PC-3 (cell line): ENCODE measurements at regions not wholly inside any gene's neighbourhood (a gene's known extent, or its start where the extent isn't known, plus 50 kb on each side); places are given as distances from the start of the nearest gene placed in this dataset.

Experiments
- ATAC-seq: fragments of 200-7000 bp; cut with Tn5 transposase; 2 replicates; pipeline ENCODE4 v1.9.1; 2020; ENCODE audit warnings: mild to moderate bottlenecking, moderate library complexity
- BruUV-seq: library from RNA; stranded (reverse); fragments of 400-500 nt; replicated peaks from 2 replicates; lab custom pipeline; 2021; lab: Mats Ljungman, UMichigan
- CTCF ChIA-PET: fragments of 300-600 bp; sonication (Branson Sonifier 250); formaldehyde crosslinking; loops from one replicate; lab custom pipeline; 2022; ENCODE audit warnings: antibody characterized with exemption; lab: Charles Lee
- POLR2A ChIA-PET: fragments of 300-600 bp; sonication (Branson Sonifier 250); formaldehyde crosslinking; loops from one replicate; lab custom pipeline; 2022; ENCODE audit warnings: antibody characterized with exemption; ENCODE audit not compliant: unreplicated experiment; lab: Charles Lee
- DNase-seq: peaks from one replicate; pipeline ENCODE4 v3.0.0-alpha.2; 2015
- H2AFZ ChIP-seq: fragments of 300-600 bp; sonication (generic); 2 replicates; pipeline ENCODE4 v1.6.0; 2016; ENCODE audit warnings: antibody characterized with exemption, low read length
- H3F3A ChIP-seq: fragments of 300-600 bp; sonication (generic); one replicate; pipeline ENCODE4 v1.6.0; 2017; ENCODE audit warnings: antibody characterized with exemption, low read length, control low read depth, mild to moderate bottlenecking; ENCODE audit not compliant: unreplicated experiment
- H3K27ac ChIP-seq: fragments of 300-600 bp; sonication (generic); 2 replicates; pipeline ENCODE4 v1.5.1; 2016; ENCODE audit warnings: mild to moderate bottlenecking, low read length
- H3K27me3 ChIP-seq: fragments of 300-600 bp; sonication (generic); 2 replicates; pipeline ENCODE4 v1.6.1; 2016; ENCODE audit warnings: low read length, mixed read lengths
- H3K36me3 ChIP-seq: fragments of 300-600 bp; sonication (generic); 2 replicates; pipeline ENCODE4 v1.6.1; 2016; ENCODE audit warnings: low read depth, mixed run types, low read length, mixed read lengths
- H3K4me1 ChIP-seq: fragments of 300-600 bp; sonication (generic); 2 replicates; pipeline ENCODE4 v1.5.1; 2016; ENCODE audit warnings: low read length; ENCODE audit not compliant: insufficient read depth
- H3K4me2 ChIP-seq: fragments of 300-600 bp; sonication (generic); 2 replicates; pipeline ENCODE4 v1.6.0; 2016; ENCODE audit warnings: low read length
- H3K4me3 ChIP-seq: fragments of 300-600 bp; sonication (generic); 2 replicates; pipeline ENCODE4 v1.5.1; 2016; ENCODE audit warnings: mild to moderate bottlenecking, low read length, mixed read lengths
- H3K79me2 ChIP-seq: fragments of 300-600 bp; sonication (generic); 2 replicates; pipeline ENCODE4 v1.6.1; 2017; ENCODE audit warnings: low read length, mixed read lengths
- H3K9ac ChIP-seq: fragments of 300-600 bp; sonication (generic); 2 replicates; pipeline ENCODE4 v1.6.0; 2016; ENCODE audit warnings: mild to moderate bottlenecking, low read length
- H3K9me2 ChIP-seq: fragments of 300-600 bp; sonication (generic); replicated peaks from 2 replicates; pipeline ENCODE4 v1.6.1; 2016; ENCODE audit warnings: mixed run types, low read length, mixed read lengths
- H3K9me3 ChIP-seq: fragments of 300-600 bp; sonication (generic); 2 replicates; pipeline ENCODE4 v1.6.1; 2016; ENCODE audit warnings: low read length, mixed read lengths
- H4K20me1 ChIP-seq: fragments of 300-600 bp; sonication (generic); 2 replicates; pipeline ENCODE4 v1.6.1; 2016; ENCODE audit warnings: low read length, mixed read lengths
- EZH2 ChIP-seq: fragments of 300-600 bp; sonication (generic); IDR thresholded peaks from one replicate; pipeline ENCODE4 v1.6.1; 2017; ENCODE audit warnings: antibody characterized with exemption, mild to moderate bottlenecking, low read length; ENCODE audit not compliant: unreplicated experiment
- EZH2phosphoT487 ChIP-seq: fragments of 300-600 bp; sonication (generic); IDR thresholded peaks from 2 replicates; pipeline ENCODE4 v1.6.1; 2018; ENCODE audit warnings: mild to moderate bottlenecking, antibody characterized with exemption, low read length, borderline replicate concordance
- intact Hi-C: fragments of 100-400 bp; cut with micrococcal nuclease; formaldehyde crosslinking; loops from 2 replicates; pipeline ENCODE4 v1.9.0; 2023
- TF ChIP-seq, protein P1 (sequence below): fragments of 300-600 bp; sonication (generic); conservative IDR thresholded peaks from 2 replicates; pipeline ENCODE4 v1.5.1; 2017; ENCODE audit warnings: antibody characterized with exemption, low read depth, mild to moderate bottlenecking, low read length

DNA sequence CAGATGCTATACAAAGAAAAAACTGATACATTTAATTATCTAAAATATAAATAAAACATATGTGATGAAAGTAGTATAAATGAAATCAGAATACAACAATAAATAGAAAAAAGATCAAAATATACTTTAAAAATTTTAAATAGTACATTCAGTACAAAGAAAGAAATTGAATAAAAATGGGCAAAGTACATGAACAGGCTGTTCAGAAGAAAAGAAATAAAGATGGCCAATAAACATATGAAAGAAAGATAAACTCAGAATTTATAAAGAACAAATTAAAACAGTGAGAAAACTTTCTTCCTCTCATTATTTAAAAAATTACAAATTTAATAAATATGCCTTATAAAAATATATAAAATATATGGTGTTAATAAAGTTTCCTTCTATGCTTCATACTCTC lies 50.5 kb upstream of the AMOTL1 start:
- H3K9ac ChIP-seq, result no peak overlapping the region
- no peaks in the 10 kb centered on the region for H3K79me2 ChIP-seq
- ChIA-PET CTCF (no interaction called here), POLR2A (no interaction called here)
- H3K27me3 ChIP-seq, result no peaks in the 10 kb centered on the region
- no peak for ATAC-seq
- BruUV-seq, result no TSS peak
- intact Hi-C loops, result no loop called here
- H3F3A ChIP-seq, result no peaks in the 10 kb centered on the region
- no peak for TF ChIP-seq EZH2phosphoT487
- TF ChIP-seq EZH2, result no peak
- TF ChIP-seq, protein P1, sequence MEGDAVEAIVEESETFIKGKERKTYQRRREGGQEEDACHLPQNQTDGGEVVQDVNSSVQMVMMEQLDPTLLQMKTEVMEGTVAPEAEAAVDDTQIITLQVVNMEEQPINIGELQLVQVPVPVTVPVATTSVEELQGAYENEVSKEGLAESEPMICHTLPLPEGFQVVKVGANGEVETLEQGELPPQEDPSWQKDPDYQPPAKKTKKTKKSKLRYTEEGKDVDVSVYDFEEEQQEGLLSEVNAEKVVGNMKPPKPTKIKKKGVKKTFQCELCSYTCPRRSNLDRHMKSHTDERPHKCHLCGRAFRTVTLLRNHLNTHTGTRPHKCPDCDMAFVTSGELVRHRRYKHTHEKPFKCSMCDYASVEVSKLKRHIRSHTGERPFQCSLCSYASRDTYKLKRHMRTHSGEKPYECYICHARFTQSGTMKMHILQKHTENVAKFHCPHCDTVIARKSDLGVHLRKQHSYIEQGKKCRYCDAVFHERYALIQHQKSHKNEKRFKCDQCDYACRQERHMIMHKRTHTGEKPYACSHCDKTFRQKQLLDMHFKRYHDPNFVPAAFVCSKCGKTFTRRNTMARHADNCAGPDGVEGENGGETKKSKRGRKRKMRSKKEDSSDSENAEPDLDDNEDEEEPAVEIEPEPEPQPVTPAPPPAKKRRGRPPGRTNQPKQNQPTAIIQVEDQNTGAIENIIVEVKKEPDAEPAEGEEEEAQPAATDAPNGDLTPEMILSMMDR, result no peak
- H3K36me3 ChIP-seq, result no peaks in the 10 kb centered on the region
- no peaks in the 10 kb centered on the region for H3K9me3 ChIP-seq
- H3K4me1 ChIP-seq, result peaks cover 9% of the 10 kb centered on the region
- H4K20me1 ChIP-seq, result no peaks in the 10 kb centered on the region
- no peak overlapping the region for H3K27ac ChIP-seq
- no peak overlapping the region for H3K4me3 ChIP-seq
- DNase-seq, result no peak
- no peaks in the 10 kb centered on the region for H3K9me2 ChIP-seq
- H3K4me2 ChIP-seq, result no peak overlapping the region
- no peak overlapping the region for H2AFZ ChIP-seq
